ENCODE measurements at regions not wholly inside any gene's neighbourhood (a gene's known extent, or its start where the extent isn't known, plus 50 kb on each side); places are given as distances from the start of the nearest gene placed in this dataset.
"Not testable (repeated sequence)": the region's sequence is repeated elsewhere in the genome, so short reads cannot be mapped to it uniquely, and the experiment has no call there.

- no peak for DNase-seq (ENCODE audit: low read depth in 2 of 2)
Observed at GRCh38 chr11:101296896-101297295, 167.3 kb upstream of the PGR start.

DNA sequence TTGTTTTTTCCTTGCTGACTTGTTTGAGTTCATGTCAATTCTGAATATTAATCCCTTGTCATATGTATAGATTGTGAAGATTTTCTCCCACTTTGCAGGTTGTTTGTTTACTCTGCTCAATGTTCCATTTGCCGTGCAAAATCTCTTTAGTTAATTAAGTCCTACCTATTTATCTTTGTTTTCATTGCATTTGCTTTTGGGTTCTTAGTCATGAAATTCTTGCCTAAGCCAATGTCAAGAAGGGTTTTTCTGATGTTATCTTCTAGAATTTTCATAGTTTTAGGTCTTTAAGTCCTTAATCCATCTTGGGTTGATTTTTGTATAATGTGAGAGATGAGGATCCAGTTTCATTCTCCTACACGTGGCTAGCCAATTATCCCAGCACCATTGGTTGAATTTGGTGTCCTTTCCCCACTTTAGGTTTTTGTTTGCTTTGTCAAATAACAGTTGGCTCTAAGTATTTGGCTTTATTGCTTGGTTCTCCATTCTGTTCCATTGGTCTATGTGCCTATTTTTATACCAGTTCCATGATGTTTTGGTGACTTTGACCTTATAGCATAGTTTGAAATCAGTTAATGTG lies 163.1 kb upstream of the PGR start:
- DNase-seq (ENCODE audit: low read depth in 2 of 2): no peak

DNA sequence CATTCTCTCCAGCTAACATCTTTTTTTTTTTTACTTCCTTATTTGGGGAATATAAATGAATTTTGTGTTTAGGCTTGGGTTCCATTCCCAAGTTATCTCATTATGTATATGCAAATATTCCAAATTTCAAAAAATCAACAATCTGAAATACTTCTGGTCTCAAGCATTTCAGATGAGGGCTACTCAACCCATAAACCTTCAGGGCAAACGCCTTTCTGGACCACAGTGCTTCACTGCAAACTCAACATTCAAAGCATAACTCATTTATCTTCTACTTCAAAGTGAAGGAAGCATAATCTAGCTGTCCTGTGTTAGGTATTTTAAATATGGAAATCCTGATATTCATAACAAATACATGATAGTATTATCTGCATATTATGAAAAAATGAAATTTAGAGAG lies 161.7 kb upstream of the PGR start:
- DNase-seq (ENCODE audit: low read depth in 2 of 2): no peak

- DNase-seq (ENCODE audit: low read depth in 2 of 2): no peak
Observed at GRCh38 chr11:101288392-101288791, 158.8 kb upstream of the PGR start.

DNA sequence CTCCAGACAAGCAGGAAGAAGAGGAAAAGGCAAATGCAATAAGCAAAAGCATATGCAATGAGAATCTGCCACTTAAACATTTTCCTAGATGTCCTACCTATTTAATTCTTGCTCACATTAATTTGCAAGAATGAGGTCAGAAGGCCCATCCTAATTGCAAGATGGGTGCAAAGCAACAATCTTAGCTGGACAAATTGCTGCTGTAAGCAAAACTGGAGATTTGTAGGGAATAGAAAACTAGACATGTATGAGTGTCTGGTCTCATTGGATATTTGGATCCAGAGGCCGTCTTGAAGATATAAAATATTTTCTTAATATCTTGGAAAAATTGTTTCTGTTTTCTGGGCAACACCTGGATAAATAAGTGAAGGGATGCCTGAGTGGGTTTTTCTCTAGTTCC lies 150.1 kb upstream of the PGR start:
- no peak for DNase-seq (ENCODE audit: low read depth in 2 of 2)

DNA sequence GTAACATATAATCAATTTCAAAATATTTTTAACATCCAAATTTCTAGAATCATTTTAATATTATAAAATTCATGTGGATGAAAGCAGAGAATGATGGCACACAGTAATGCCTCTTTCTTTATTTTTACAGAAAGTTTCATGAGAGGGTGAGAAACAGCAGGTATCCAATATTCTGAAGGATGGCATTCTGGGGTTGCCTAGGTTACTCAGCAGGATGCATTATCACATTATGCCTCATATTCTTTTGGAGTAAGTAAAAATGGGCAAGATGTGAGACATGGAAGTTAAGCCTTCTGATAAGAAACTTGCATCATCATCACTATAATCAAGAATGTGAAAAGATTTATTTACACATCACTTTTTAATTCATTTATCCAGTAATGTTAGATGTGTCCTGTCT lies 148.7 kb upstream of the PGR start:
- no peak for DNase-seq (ENCODE audit: low read depth in 2 of 2)

DNA sequence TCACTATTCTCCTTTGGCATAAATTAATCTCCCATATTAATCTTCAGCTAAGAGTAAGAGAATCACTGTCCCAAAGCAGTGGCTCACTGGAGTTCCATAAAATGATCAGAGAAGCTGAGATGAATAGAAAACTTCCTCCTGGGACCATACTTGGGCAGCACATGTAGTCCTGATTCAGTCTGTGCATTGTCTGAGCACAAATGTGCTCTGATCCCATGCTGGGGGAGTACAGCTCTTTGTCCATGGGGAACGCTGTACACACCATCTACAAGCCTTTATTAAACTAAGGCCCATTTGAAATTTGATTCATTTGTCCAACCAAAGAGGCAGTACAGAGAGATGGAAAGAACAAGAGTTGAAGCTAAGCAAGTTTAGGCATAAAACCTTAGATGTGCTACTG lies 147.4 kb upstream of the PGR start:
- no peak for DNase-seq (ENCODE audit: low read depth in 2 of 2)

- DNase-seq (ENCODE audit: low read depth in 2 of 2): no peak
Observed at GRCh38 chr11:101269990-101270660, 140.5 kb upstream of the PGR start.

GRCh38 chr11:101269390-101269789 lies 139.8 kb upstream of the PGR start:
- DNase-seq (ENCODE audit: low read depth in 2 of 2): no peak

GRCh38 chr11:101267654-101268053 lies 138.0 kb upstream of the PGR start:
- no peak for DNase-seq (ENCODE audit: low read depth in 2 of 2)

- DNase-seq (ENCODE audit: low read depth in 2 of 2): no peak
Observed at GRCh38 chr11:101264306-101264705, 134.7 kb upstream of the PGR start.

DNA sequence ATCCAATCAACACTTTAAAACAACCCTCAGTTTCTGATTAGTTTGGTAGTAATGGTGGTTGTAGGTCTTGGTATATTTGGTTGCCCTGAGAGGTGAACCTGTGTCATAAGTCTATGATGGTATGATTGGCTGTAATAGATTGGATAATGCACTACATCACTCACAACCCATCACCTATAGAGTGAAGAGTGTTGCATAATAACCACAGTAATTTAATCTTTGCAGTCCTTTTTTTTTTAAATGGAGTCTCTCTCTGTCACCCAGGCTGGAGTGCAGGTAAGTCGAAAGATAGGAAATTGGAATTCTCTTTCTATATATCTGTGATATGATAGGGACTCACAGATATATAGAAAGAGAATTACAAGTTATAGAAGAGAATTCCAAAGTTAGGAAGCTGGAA lies 133.4 kb upstream of the PGR start:
- no peak for DNase-seq (ENCODE audit: low read depth in 2 of 2)

DNA sequence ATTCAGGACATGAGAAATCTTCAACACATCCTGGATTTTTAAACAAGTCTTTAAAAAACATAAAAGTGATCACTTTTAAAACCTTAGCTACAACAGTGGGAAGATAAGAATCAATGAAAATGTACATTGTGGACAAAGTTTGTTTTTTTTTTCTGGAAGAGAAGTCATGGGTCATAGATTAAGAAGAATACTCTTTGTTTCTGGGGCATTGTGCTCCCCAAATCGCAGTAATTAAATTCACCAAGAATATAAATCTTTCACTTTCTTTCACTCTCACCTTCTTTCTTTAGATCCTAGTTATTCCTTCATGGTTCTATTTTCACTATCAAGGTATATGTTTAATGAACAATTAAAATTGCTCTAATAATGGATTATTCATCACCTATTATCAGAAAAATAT lies 132.6 kb upstream of the PGR start:
- no peak for DNase-seq (ENCODE audit: low read depth in 2 of 2)

DNA sequence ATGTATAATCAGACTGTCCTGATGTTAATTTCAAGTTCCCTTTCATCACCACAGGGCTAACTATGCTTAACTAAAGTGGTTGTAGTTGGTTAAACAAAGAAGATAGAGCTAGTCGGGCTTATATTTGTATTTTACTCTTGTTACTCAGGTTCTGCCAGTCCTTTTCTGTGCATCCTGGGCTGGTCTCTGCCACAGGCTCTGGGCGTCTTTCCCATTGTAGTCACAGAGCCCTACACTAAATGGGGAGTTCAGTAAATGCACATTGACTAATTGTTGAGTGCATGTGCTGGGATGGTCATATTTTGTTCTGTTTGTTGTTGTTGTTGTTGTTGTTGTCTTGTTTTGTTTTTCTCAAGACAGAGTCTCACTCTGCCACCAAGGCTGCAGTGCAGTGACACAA lies 125.4 kb upstream of the PGR start:
- no peak for DNase-seq (ENCODE audit: low read depth in 2 of 2)

GRCh38 chr11:101254037-101254436 lies 124.4 kb upstream of the PGR start:
- DNase-seq (ENCODE audit: low read depth in 2 of 2): no peak

- not testable (repeated sequence) for DNase-seq (ENCODE audit: low read depth in 2 of 2)
Observed at GRCh38 chr11:101245635-101246034, 116.0 kb upstream of the PGR start.

DNA sequence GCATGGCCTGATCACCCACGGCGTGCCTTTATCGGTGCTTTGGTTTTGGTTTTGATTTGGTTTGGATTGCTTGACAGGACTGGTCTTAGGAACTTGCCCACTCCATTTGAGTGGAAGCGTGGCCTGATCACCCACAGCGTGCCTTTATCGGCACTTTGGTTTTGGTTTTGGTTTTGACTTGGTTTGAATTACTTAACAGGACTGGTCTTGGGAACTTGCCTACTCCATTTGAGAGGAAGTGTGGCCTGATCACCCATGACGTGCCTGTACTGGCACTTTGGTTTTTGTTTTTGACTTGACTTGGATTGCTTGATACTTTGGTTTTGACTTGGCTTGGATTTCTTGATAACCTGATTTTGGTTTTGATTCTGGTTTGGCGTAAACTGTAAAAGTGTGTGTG lies 115.5 kb upstream of the PGR start:
- not testable (repeated sequence) for DNase-seq (ENCODE audit: low read depth in 2 of 2)

DNA sequence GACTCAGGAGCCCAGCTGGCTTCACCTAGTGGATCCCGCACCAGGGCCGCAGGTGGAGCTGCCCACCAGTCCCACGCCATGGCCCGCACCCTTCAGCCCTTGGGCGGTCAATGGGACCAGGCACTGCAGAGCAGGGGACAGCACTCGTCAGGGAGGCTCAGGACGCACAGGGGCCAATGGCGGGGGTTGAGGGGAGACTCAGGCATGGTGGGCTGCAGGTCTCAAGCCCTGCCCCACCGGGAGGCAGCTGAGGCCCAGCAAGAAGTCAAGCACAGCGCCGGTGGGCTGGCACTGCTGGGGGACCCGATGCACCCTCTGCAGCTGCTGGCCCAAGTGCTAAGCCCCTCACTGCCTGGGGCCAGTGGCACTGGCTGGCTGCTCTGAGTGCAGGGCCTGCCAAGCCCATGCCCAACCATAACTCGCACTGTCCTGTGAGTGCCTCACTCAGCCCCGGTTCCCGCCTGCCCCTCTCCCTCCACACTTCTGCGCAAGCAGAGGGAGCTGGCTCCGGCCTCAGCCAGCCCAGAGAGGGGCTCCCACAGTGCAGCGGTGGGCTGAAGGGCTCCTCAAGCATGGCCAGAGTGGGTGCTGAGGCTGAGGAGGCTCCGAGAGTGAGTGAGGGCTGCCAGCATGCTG lies 111.7 kb upstream of the PGR start:
- DNase-seq (ENCODE audit: low read depth in 2 of 2): no peak

- not testable (repeated sequence) for DNase-seq (ENCODE audit: low read depth in 2 of 2)
Observed at GRCh38 chr11:101231207-101231834, 101.7 kb upstream of the PGR start.

- DNase-seq (ENCODE audit: low read depth in 2 of 2): no peak
Observed at GRCh38 chr11:101226617-101227016, 97.0 kb upstream of the PGR start.

DNA sequence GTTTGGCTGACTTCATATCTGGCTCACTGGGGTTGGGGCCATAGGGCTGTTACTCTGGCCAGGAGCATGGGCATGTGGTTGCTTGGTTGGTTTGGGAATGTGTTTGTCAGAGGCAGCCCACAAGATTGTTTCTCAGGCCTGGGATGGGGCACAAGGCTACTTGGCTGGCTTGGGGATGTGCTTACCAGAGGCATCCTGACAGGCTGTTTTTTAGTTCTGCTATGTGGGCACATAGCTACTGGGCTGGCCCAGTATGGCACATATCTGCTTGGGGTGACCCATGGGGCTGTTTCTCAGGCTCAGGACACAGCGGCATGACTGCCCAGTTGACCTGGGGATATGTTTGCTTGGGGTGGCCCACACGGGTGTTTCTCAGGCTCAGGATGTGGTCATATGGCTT lies 94.6 kb upstream of the PGR start:
- no peak for DNase-seq (ENCODE audit: low read depth in 2 of 2)

DNA sequence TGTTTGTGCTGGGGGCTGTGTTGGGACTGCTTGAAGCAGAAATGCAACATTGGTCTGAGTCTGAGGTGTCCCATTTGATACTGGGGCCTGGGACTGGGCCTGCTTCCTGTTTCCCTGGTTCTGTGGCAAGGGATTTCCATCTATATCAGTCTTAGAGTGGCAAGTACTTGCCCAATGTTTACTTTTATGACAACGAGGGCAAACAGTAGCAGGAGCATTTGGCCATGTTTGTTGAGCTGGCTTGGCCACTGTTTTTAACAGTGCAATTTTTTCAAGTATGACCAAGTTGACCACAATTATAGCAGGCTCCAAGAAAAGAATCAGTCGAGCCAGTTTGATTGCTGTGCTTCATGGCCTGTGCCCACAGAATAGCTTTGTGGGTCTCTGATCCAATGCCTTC lies 88.5 kb upstream of the PGR start:
- DNase-seq (ENCODE audit: low read depth in 2 of 2): not testable (repeated sequence)

- not testable (repeated sequence) for DNase-seq (ENCODE audit: low read depth in 2 of 2)
Observed at GRCh38 chr11:101216091-101216490, 86.5 kb upstream of the PGR start.
